ENCODE measurements at regions not wholly inside any gene's neighbourhood (a gene's known extent, or its start where the extent isn't known, plus 50 kb on each side); places are given as distances from the start of the nearest gene placed in this dataset.

DNA sequence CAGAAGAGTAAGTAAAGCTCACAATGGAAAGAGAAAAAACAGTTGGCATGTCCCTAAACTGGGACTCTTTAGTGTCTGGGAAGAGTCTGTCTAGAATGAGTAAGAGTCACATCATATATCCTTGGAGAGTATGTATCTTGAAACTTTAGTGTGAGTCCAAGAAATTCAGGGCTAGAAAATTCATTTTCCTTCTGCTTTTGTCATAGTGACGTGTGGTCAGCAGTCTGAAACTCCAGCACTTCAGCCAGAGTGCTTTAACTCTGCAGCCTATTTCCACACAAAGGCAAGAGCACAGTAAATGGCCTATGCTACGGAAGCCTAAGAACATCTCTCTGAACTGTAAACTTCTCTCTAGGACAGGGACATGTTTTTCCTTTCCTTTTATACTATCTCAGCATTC lies 174.1 kb downstream of the FAM181B start:
- TF ChIP-seq, protein P1, sequence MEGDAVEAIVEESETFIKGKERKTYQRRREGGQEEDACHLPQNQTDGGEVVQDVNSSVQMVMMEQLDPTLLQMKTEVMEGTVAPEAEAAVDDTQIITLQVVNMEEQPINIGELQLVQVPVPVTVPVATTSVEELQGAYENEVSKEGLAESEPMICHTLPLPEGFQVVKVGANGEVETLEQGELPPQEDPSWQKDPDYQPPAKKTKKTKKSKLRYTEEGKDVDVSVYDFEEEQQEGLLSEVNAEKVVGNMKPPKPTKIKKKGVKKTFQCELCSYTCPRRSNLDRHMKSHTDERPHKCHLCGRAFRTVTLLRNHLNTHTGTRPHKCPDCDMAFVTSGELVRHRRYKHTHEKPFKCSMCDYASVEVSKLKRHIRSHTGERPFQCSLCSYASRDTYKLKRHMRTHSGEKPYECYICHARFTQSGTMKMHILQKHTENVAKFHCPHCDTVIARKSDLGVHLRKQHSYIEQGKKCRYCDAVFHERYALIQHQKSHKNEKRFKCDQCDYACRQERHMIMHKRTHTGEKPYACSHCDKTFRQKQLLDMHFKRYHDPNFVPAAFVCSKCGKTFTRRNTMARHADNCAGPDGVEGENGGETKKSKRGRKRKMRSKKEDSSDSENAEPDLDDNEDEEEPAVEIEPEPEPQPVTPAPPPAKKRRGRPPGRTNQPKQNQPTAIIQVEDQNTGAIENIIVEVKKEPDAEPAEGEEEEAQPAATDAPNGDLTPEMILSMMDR (conservative IDR thresholded peaks at IDR 0.05; ENCODE audit: low read depth, low read length) = no peak
- TF ChIP-seq EZH2 (IDR thresholded peaks at IDR 0.05; ENCODE audit: low read length, unreplicated experiment) (no peak), EZH2phosphoT487 (IDR thresholded peaks at IDR 0.05; ENCODE audit: borderline replicate concordance, low read length) (no peak)

Measured in PC-3 (cell line).